ENCODE measurements at regions not wholly inside any gene's neighbourhood (a gene's known extent, or its start where the extent isn't known, plus 50 kb on each side); places are given as distances from the start of the nearest gene placed in this dataset.

DNA sequence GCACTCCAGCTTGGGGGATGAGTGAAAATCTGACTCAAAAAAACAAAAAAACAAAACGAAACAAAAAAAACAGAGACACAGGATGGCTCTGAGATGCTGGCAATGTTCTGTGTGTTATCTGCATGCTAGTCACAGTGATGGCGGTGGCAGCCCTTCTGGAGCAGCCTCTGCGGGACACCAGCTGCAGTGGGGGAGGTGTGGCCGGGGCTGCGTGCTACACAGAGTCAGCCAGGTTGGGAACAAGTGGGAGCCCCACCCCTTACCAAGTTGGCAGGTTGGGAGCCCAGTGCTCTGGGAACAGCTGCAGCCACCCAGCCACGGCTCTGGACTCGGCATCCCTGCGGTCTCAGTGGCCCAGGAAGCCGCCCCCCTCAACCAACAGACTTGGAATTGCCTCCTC lies 206.5 kb upstream of the ZFP42 start:
- FAIRE-seq (no peak), DNase-seq (ENCODE audit: insufficient read length, low spot score) (no peak)
- no peak for TF ChIP-seq POLR2A (IDR thresholded peaks at IDR 0.05; ENCODE audit: low read depth, low read length)

- no peak for FAIRE-seq
- DNase-seq (ENCODE audit: insufficient read length, low spot score): no peak
- TF ChIP-seq POLR2A (IDR thresholded peaks at IDR 0.05; ENCODE audit: low read depth, low read length): no peak
Measured at GRCh38 chr4:187795737-187796136, 199.8 kb upstream of the ZFP42 start.

DNA sequence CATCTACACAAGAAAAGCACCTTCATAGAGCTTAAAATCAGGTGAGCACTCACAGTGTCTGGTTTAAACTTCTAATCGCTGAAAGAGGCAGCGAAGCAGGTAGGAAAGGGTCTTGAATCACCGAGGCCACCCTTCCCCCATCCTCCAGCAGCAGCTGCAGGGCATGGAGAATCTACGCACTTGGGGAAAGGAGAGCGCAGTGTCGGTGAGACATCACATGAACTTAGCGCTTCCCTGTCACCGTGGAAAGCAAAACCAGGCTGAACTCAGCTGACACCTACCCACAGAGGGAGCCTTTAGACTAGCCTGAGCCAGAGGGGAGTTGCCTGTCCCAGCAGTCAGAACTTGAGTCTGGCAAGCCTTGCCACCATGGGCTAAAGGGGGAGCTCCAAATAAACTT lies 197.2 kb upstream of the ZFP42 start:
- no peak for TF ChIP-seq POLR2A (IDR thresholded peaks at IDR 0.05; ENCODE audit: low read depth, low read length)
- DNase-seq (ENCODE audit: insufficient read length, low spot score) (no peak), FAIRE-seq (no peak)

GRCh38 chr4:187799735-187800134 lies 195.8 kb upstream of the ZFP42 start:
- no peak for TF ChIP-seq POLR2A (IDR thresholded peaks at IDR 0.05; ENCODE audit: low read depth, low read length)
- FAIRE-seq: no peak

DNA sequence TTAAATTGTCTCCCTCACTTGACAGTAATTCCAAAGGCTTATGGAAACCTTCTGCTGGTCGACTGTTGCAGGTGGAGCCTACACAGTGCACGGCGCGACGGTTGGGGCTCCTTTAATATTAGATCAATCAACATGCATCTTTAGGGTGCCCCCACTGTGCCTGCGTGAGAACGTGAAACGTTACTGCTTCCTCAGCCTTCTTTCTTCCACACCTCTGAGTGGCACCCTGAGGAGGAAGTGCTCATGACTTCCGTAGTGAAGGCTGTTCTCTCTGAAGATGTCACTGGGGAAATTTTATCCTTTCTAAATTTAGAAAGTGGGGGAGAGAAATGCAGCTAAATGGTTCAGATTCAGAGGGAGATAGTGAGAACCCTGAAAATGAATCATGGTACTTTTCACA lies 184.0 kb upstream of the ZFP42 start:
- FAIRE-seq (no peak), DNase-seq (ENCODE audit: insufficient read length, low spot score) (no peak)
- no peak for TF ChIP-seq POLR2A (IDR thresholded peaks at IDR 0.05; ENCODE audit: low read depth, low read length)

More at GRCh38 chr4:187799735-187800134, 195.8 kb upstream of the ZFP42 start:
- DNase-seq (ENCODE audit: insufficient read length, low spot score): no peak

DNA sequence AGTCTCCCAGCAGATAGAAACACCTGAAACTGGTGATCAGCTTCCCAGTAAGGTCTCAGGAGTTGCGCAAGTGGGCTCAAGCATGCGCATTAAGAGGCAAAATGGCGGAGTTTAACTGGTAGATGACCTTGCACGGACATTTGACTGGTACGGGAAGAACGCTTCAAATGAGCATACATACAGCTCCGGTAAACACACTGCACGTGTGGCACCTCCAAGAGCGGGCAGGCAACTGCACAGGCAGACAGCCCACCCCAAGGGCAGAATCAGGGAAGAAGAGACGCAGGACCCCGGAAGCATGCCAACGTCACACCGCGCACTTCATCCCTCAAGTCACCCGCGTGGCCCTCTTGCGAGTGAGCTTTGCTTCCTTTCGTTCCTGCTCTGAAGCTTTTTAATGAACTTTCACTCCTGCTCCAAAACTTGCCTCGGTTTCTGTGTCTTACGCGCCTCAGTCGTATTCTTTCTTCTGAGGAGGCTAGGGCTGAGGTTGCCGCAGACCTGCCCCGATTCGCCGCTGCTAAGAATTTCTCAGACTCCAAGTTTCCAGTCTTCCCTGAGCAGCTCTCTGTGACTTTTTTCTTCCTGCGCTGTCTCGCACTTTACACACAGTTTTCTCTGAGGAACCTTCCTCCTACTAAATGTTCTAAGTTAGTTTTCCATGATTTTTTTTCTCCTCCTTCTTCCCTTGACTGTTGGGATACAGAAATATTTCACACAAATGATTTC lies 180.7 kb upstream of the ZFP42 start:
- TF ChIP-seq POLR2A (IDR thresholded peaks at IDR 0.05; ENCODE audit: low read depth, low read length): peak; percentile 30; the same call in 1 of the 2 replicates
- DNase-seq (ENCODE audit: insufficient read length, low spot score) (no peak), FAIRE-seq (peak; percentile 23)

DNA sequence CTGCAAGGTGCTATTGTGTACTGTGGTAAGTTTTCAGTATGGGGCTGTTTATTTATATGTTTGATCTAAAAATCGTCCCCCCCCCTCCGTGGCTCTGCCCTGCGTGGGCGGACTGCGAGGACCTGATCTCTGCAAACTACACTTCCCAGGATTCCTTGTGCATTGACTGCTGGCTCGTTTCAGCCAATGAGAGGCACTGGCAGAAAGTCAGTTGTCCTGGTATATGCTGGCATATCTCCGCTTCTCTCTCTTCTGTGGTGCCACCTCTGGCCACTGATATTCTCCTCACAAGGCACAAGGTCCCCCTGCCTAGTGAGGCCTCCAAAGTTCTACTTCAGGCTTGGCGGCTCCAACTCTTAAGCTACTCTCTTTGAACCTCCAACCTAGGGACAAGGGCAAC lies 168.8 kb upstream of the ZFP42 start:
- TF ChIP-seq POLR2A (IDR thresholded peaks at IDR 0.05; ENCODE audit: low read depth, low read length): no peak
- peak; percentile 89 for FAIRE-seq
- DNase-seq (ENCODE audit: insufficient read length, low spot score): peak; percentile 26

- no peak for TF ChIP-seq POLR2A (IDR thresholded peaks at IDR 0.05; ENCODE audit: low read depth, low read length)
- FAIRE-seq (no peak), DNase-seq (ENCODE audit: insufficient read length, low spot score) (no peak)
Measured at GRCh38 chr4:187827631-187828030, 167.9 kb upstream of the ZFP42 start.

GRCh38 chr4:187839765-187840164 lies 155.8 kb upstream of the ZFP42 start:
- TF ChIP-seq POLR2A (IDR thresholded peaks at IDR 0.05; ENCODE audit: low read depth, low read length): no peak
- FAIRE-seq (no peak), DNase-seq (ENCODE audit: insufficient read length, low spot score) (no peak)

DNA sequence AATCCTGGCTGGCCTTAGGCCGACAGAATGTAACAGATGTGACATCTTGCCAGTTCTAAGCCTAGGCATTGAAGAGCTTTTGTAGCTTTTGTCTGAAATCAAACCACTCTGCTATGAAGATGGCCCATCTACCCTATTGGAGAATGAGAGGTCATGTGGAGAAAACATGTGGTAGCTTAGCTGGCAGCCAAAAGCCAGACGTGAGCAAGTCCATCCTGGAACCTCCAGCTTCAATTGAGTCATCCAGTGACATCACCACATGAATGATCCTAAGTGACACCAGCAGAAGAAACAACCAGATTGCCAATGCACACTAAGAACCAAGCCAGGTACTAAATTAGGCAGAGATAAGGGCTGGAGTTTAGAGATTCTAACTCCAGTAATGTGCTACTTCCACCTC lies 154.8 kb upstream of the ZFP42 start:
- no peak for DNase-seq (ENCODE audit: insufficient read length, low spot score)
- TF ChIP-seq POLR2A (IDR thresholded peaks at IDR 0.05; ENCODE audit: low read depth, low read length): no peak
- FAIRE-seq: no peak

GRCh38 chr4:187849556-187850225 lies 145.9 kb upstream of the ZFP42 start:
- DNase-seq (ENCODE audit: insufficient read length, low spot score) (no peak), FAIRE-seq (no peak)
- no peak for TF ChIP-seq POLR2A (IDR thresholded peaks at IDR 0.05; ENCODE audit: low read depth, low read length)

GRCh38 chr4:187865914-187866313 lies 129.7 kb upstream of the ZFP42 start:
- no peak for TF ChIP-seq POLR2A (IDR thresholded peaks at IDR 0.05; ENCODE audit: low read depth, low read length)
- FAIRE-seq (no peak), DNase-seq (ENCODE audit: insufficient read length, low spot score) (no peak)

DNA sequence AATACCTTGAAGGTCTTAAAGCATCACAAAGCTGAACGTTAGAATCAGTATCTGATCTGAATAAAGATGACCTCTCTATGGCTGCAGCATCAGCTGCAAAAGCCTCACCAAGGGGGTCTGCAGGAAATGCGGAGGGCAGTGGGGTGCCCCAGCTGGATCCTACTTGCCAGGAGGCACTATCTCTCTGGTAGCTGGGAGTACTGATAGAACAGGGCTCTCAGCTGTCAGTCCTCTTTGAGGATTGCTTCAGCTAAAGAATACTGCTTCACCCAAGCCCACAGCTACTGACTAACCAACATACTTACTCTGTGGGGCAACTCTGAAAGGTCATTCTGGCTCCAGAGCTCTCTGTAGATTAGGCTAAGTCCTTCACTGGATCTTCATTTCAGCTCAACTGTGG lies 112.5 kb upstream of the ZFP42 start:
- TF ChIP-seq POLR2A (IDR thresholded peaks at IDR 0.05; ENCODE audit: low read depth, low read length): no peak
- FAIRE-seq: no peak
- no peak for DNase-seq (ENCODE audit: insufficient read length, low spot score)

- no peak for FAIRE-seq
Measured at GRCh38 chr4:187883836-187884475, 111.6 kb upstream of the ZFP42 start.

GRCh38 chr4:187887906-187888305 lies 107.7 kb upstream of the ZFP42 start:
- no peak for FAIRE-seq
- no peak for TF ChIP-seq POLR2A (IDR thresholded peaks at IDR 0.05; ENCODE audit: low read depth, low read length)
- no peak for DNase-seq (ENCODE audit: insufficient read length, low spot score)

More at GRCh38 chr4:187883836-187884475, 111.6 kb upstream of the ZFP42 start:
- TF ChIP-seq POLR2A (IDR thresholded peaks at IDR 0.05; ENCODE audit: low read depth, low read length): no peak
- DNase-seq (ENCODE audit: insufficient read length, low spot score): no peak
